HCT116 (cell line): ENCODE measurements at regions not wholly inside any gene's neighbourhood (a gene's known extent, or its start where the extent isn't known, plus 50 kb on each side); places are given as distances from the start of the nearest gene placed in this dataset.

Source experiments
- ATAC-seq: fragments of 200-7000 bp; cut with Tn5 transposase; 2 replicates; pipeline ENCODE4 v1.9.1; 2020; ENCODE audit warnings: mild to moderate bottlenecking, moderate library complexity
- BruUV-seq: library from RNA; stranded (reverse); fragments of 400-500 nt; replicated peaks from 2 replicates; lab custom pipeline; 2021; lab: Mats Ljungman, UMichigan
- CTCF ChIA-PET: fragments of 300-600 bp; sonication (Branson Sonifier 250); formaldehyde crosslinking; loops from one replicate; lab custom pipeline; 2021; ENCODE audit warnings: antibody characterized with exemption; lab: Charles Lee
- POLR2A ChIA-PET: fragments of 300-600, 350-600 bp; sonication (Branson Sonifier 250); formaldehyde crosslinking; loops from one replicate; lab custom pipeline; 2021; ENCODE audit warnings: antibody characterized with exemption; lab: Charles Lee
- RAD21 ChIA-PET, 2 experiments: fragments of 300-600 bp; sonication (Branson Sonifier 250); formaldehyde crosslinking; loops; one replicate each; lab custom pipeline; 2023; ENCODE audit warnings: low total read pairs in 2 of 2; ENCODE audit not compliant: uncharacterized antibody in 2 of 2, unreplicated experiment in 2 of 2, low non-redundant PET in 1 of 2; lab: Charles Lee
- DNase-seq: peaks from one replicate; pipeline ENCODE4 v3.0.0-alpha.2; 2010; ENCODE audit warnings: low read depth, low spot score
- H2AFZ ChIP-seq: fragments of 200-600 bp; shearing (Covaris generic), sonication (generic); 2 replicates; pipeline ENCODE4 v1.6.1; 2017; ENCODE audit warnings: low read depth, mixed run types, mixed read lengths, antibody characterized with exemption, low read length; ENCODE audit not compliant: poor library complexity, severe bottlenecking
- H3K27ac ChIP-seq: 2 replicates; pipeline ENCODE4 v1.5.1; 2012; ENCODE audit warnings: low read depth, low read length
- H3K27me3 ChIP-seq: fragments of 200-600 bp; sonication (generic); 2 replicates; pipeline ENCODE4 v1.6.1; 2016; ENCODE audit warnings: mixed run types, low read length, mixed read lengths; ENCODE audit not compliant: insufficient read depth
- H3K36me3 ChIP-seq, 2 experiments: fragments of 200-500 bp in 1 of 2; fragments of 200-600 bp in 1 of 2; sonication (Bioruptor generic) in 1 of 2; sonication (generic) in 1 of 2; 2 replicates each; pipeline versions ENCODE4 v1.5.1 to v1.6.1; 2014 to 2016; ENCODE audit warnings: low read length in 2 of 2, inconsistent platforms in 1 of 2, mixed read lengths in 1 of 2, mixed run types in 1 of 2; ENCODE audit not compliant: insufficient read depth in 2 of 2, control insufficient read depth in 1 of 2
- H3K4me1 ChIP-seq, 2 experiments: fragments of 200-600 bp in 1 of 2; sonication (generic) in 1 of 2; 2 replicates each; pipeline versions ENCODE4 v1.5.1 to v1.6.1; 2012 to 2017; ENCODE audit warnings: low read length in 2 of 2, inconsistent platforms in 1 of 2, mild to moderate bottlenecking in 1 of 2, mixed read lengths in 1 of 2, mixed run types in 1 of 2, moderate library complexity in 1 of 2; ENCODE audit not compliant: insufficient read depth in 2 of 2, control insufficient read depth in 1 of 2
- H3K4me2 ChIP-seq: fragments of 200-600 bp; sonication (generic); 2 replicates; pipeline ENCODE4 v1.6.1; 2017; ENCODE audit warnings: mixed run types, low read length, mixed read lengths
- H3K4me3 ChIP-seq, 2 experiments: fragments of 200-600 bp in 1 of 2; sonication (generic) in 1 of 2; replicated peaks in 1 of 2; 2 replicates each; pipeline ENCODE4 v1.5.1; 2011 to 2016; ENCODE audit warnings: low read length in 2 of 2, control low read depth in 1 of 2, low read depth in 1 of 2, mild to moderate bottlenecking in 1 of 2, mixed read lengths in 1 of 2, mixed run types in 1 of 2
- H3K79me2 ChIP-seq: fragments of 200-600 bp; sonication (generic); 2 replicates; pipeline ENCODE4 v1.6.1; 2017; ENCODE audit warnings: mild to moderate bottlenecking, mixed run types, low read length, moderate library complexity, mixed read lengths; ENCODE audit not compliant: insufficient read depth
- H3K9ac ChIP-seq: fragments of 200-600 bp; sonication (generic); 2 replicates; pipeline ENCODE4 v1.6.1; 2016; ENCODE audit warnings: low read length, mixed read lengths
- H3K9me2 ChIP-seq: fragments of 200-600 bp; sonication (generic), shearing (Covaris generic); 2 replicates; pipeline ENCODE4 v1.6.1; 2017; ENCODE audit warnings: mixed run types, mild to moderate bottlenecking, moderate library complexity; ENCODE audit not compliant: insufficient read depth
- H3K9me3 ChIP-seq, 2 experiments: fragments of 200-500 bp in 1 of 2; fragments of 200-600 bp in 1 of 2; sonication (Bioruptor generic) in 1 of 2; sonication (generic) in 1 of 2; 2 replicates each; pipeline ENCODE4 v1.6.1; 2014 to 2017; ENCODE audit warnings: low read length in 2 of 2, mixed read lengths in 2 of 2, inconsistent platforms in 1 of 2, low read depth in 1 of 2, mild to moderate bottlenecking in 1 of 2, mixed run types in 1 of 2, moderate library complexity in 1 of 2; ENCODE audit not compliant: control insufficient read depth in 1 of 2, insufficient read depth in 1 of 2
- H4K20me1 ChIP-seq: fragments of 200-600 bp; sonication (generic), shearing (Covaris generic); 2 replicates; pipeline ENCODE4 v1.6.1; 2017; ENCODE audit warnings: mixed run types, mild to moderate bottlenecking, moderate library complexity; ENCODE audit not compliant: insufficient read depth
- ATF3 ChIP-seq: IDR thresholded peaks from 2 replicates; pipeline ENCODE4 v1.6.1; 2012
- CBX3 ChIP-seq: IDR thresholded peaks from 2 replicates; pipeline ENCODE4 v1.6.1; 2012; ENCODE audit warnings: low read depth
- CTCF ChIP-seq, 3 experiments: fragments of 200-600 bp in 1 of 3; sonication (generic) in 1 of 3; IDR thresholded peaks in 2 of 3; conservative IDR thresholded peaks in 1 of 3; 2 replicates each; pipeline ENCODE4 v1.5.1; 2012 to 2017; ENCODE audit warnings: low read depth in 2 of 3, low read length in 2 of 3, antibody characterized with exemption in 1 of 3, borderline replicate concordance in 1 of 3, control low read depth in 1 of 3, mild to moderate bottlenecking in 1 of 3, mixed read lengths in 1 of 3, mixed run types in 1 of 3, moderate library complexity in 1 of 3; ENCODE audit not compliant: insufficient read depth in 1 of 3
- JUND ChIP-seq: IDR thresholded peaks from 2 replicates; pipeline ENCODE4 v1.6.1; 2012
- SIN3A ChIP-seq: IDR thresholded peaks from 2 replicates; pipeline ENCODE4 v1.6.1; 2012; ENCODE audit warnings: low read depth
- SP1 ChIP-seq: IDR thresholded peaks from 2 replicates; pipeline ENCODE4 v1.6.1; 2012; ENCODE audit warnings: low read depth
- TCF7L2 ChIP-seq: IDR thresholded peaks from 2 replicates; pipeline ENCODE4 v1.7.0; 2011; ENCODE audit warnings: borderline replicate concordance, inconsistent platforms; ENCODE audit not compliant: insufficient read depth, insufficient read length; ENCODE audit errors: extremely low read depth
- ZBTB33 ChIP-seq: IDR thresholded peaks from 2 replicates; pipeline ENCODE4 v1.6.1; 2011; ENCODE audit warnings: mild to moderate bottlenecking, low read length, moderate library complexity; ENCODE audit not compliant: insufficient replicate concordance; ENCODE audit errors: extremely low read depth
- ZFX ChIP-seq: fragments of 450-650 bp; IDR thresholded peaks from 2 replicates; pipeline ENCODE4 v1.6.1; 2017
- ZNF274 ChIP-seq: fragments of 200-500 bp; sonication (Bioruptor generic); IDR thresholded peaks from 2 replicates; pipeline ENCODE4 v1.6.1; 2014; ENCODE audit warnings: mild to moderate bottlenecking, low read depth, low read length, inconsistent platforms
- intact Hi-C: fragments of 100-400 bp; cut with micrococcal nuclease; formaldehyde crosslinking; loops from 2 replicates; pipeline ENCODE4 v1.10.0; 2022

GRCh38 chr2:118643294-118643693 is 204.2 kb downstream of the EN1 start:
- H3K4me2 ChIP-seq = no peak overlapping the region
- intact Hi-C loops = no loop called here

GRCh38 chr2:118642501-118642900 is 204.9 kb downstream of the EN1 start:
- RAD21 ChIA-PET = no interaction called here
- CTCF ChIA-PET = no interaction called here
- no peak overlapping the region for H3K9ac ChIP-seq
- H3K9me2 ChIP-seq = no peaks in the 10 kb centered on the region
- H3K27me3 ChIP-seq = no peaks in the 10 kb centered on the region
- no peak overlapping the region for H3K27ac ChIP-seq
- H3K79me2 ChIP-seq = no peaks in the 10 kb centered on the region
- no peak overlapping the region for H3K4me2 ChIP-seq
- intact Hi-C loops = no loop called here
- no TSS peak for BruUV-seq
- no peak overlapping the region for H2AFZ ChIP-seq
- no peaks in the 10 kb centered on the region for H3K4me1 ChIP-seq
- no peaks in the 10 kb centered on the region for H3K36me3 ChIP-seq
- no peaks in the 10 kb centered on the region for H3K9me3 ChIP-seq
- ATAC-seq = no peak
- H4K20me1 ChIP-seq = no peaks in the 10 kb centered on the region
- no peak overlapping the region for H3K4me3 ChIP-seq
- no peak for TF ChIP-seq SIN3A
- no peak for TF ChIP-seq ZNF274
- no peak for TF ChIP-seq CBX3
- TF ChIP-seq ZBTB33 = no peak
- TF ChIP-seq TCF7L2 = no peak
- TF ChIP-seq ATF3 = no peak
- no peak for TF ChIP-seq CTCF (IDR thresholded peaks at IDR 0.05 in 2 of 3, conservative IDR thresholded peaks at IDR 0.05 in 1 of 3; ENCODE audit: borderline replicate concordance in 1 of 3, insufficient read depth in 1 of 3, low read depth in 2 of 3, low read length in 2 of 3)
- no peak for TF ChIP-seq SP1
- no peak for DNase-seq
- POLR2A ChIA-PET = no interaction called here

More at GRCh38 chr2:118643294-118643693, 204.2 kb downstream of the EN1 start:
- DNase-seq (no peak), ATAC-seq (no peak)
- H4K20me1 ChIP-seq = no peaks in the 10 kb centered on the region
- no TSS peak for BruUV-seq
- H3K9ac ChIP-seq = no peak overlapping the region
- POLR2A ChIA-PET = no interaction called here
- H3K9me3 ChIP-seq = no peaks in the 10 kb centered on the region
- no peaks in the 10 kb centered on the region for H3K27me3 ChIP-seq
- H3K4me3 ChIP-seq = no peak overlapping the region
- no peaks in the 10 kb centered on the region for H3K9me2 ChIP-seq
- no peak overlapping the region for H2AFZ ChIP-seq
- H3K36me3 ChIP-seq = no peaks in the 10 kb centered on the region
- no peaks in the 10 kb centered on the region for H3K79me2 ChIP-seq
- TF ChIP-seq ZFX (no peak), JUND (no peak), CTCF (IDR thresholded peaks at IDR 0.05 in 2 of 3, conservative IDR thresholded peaks at IDR 0.05 in 1 of 3; ENCODE audit: borderline replicate concordance in 1 of 3, insufficient read depth in 1 of 3, low read depth in 2 of 3, low read length in 2 of 3) (no peak)
- TF ChIP-seq, all 23 proteins: peak for 0
- Histone ChIP-seq H3K4me1 (no peaks in the 10 kb centered on the region), H3K27ac (no peak overlapping the region)
- ChIA-PET CTCF (no interaction called here), RAD21 (no interaction called here)
